ENCODE measurements at regions not wholly inside any gene's neighbourhood (a gene's known extent, or its start where the extent isn't known, plus 50 kb on each side); places are given as distances from the start of the nearest gene placed in this dataset.

GRCh38 chr6:14660806-14661579 lies 543.4 kb downstream of the CD83 start:
- intact Hi-C loops (cut with micrococcal nuclease): loop anchor here (1.0 to 5.0 kb wide), 8 partner anchors 25 to 636 kb away; no protein-coding TSS in a partner anchor
- Mint-ChIP-seq H3K36me3 (peaks cover 0 to 4% (median 0%) of the 10 kb centered on the region in 5 donors), H3K9me3 (no peaks in the 10 kb centered on the region), H3K4me1 (peaks cover 31 to 48% (median 36%) of the 10 kb centered on the region in 7 donors), H3K27me3 (peaks cover 0 to 18% (median 0%) of the 10 kb centered on the region in 5 donors), H3K4me3 (no peak overlapping the region), H3K27ac (no peak overlapping the region)
- ChIA-PET POLR2A (interaction anchor here (0.6 to 1.9 kb wide), 6 partner anchors 11 to 1143 kb away, joined by 3 to 7 read pairs (median 4); no protein-coding TSS in a partner anchor), CTCF (interaction anchor here (0.5 to 1.6 kb wide), 4 partner anchors 17 to 573 kb away, joined by 3 read pairs; no protein-coding TSS in a partner anchor)
- Histone ChIP-seq H3K36me3 (ENCODE audit: control insufficient read depth in 2 of 3, insufficient read depth in 3 of 3, low read length in 3 of 3) (no peaks in the 10 kb centered on the region), H3K27ac (ENCODE audit: low read depth, low read length) (peak overlapping the region; percentile 58), H3K4me1 (ENCODE audit: control insufficient read depth in 2 of 2, insufficient read depth in 2 of 2, low read length in 2 of 2) (peaks cover 14 to 56% of the 10 kb centered on the region in 2 donors), H3K27me3 (ENCODE audit: control insufficient read depth in 2 of 2, insufficient read depth in 2 of 2, low read length in 2 of 2) (no peaks in the 10 kb centered on the region), H3K9me3 (ENCODE audit: control insufficient read depth in 2 of 3, low read length in 3 of 3) (no peaks in the 10 kb centered on the region), H3K4me3 (ENCODE audit: low read length) (no peak overlapping the region)
- DNase-seq: peak in 8 of 9 donors; percentile 41 to 77 (median 58)
- ATAC-seq: peak; percentile 84

DNA sequence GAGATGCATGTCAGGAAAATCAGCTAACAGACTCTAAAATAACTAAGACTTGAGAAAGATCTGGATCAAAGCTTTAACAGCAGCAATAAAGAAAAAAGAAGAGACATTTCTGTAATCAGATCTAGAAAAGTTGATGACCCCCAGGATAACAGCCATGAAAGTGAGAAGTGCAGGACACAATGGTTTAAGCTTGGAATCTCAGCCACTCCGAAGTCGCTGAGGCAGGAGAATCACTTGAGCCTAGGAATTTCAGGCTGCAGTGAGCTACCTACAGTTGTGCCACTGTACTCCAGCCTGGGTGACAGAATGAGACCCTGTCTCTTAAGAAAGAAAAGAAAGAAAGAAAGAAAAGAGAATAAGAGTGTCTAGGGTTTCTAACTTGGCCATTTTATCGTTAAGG lies 544.1 kb downstream of the CD83 start:
- H3K4me1 Mint-ChIP-seq: peaks cover 27 to 46% (median 35%) of the 10 kb centered on the region in 7 donors
- no peak for ATAC-seq
- H3K27me3 ChIP-seq (ENCODE audit: control insufficient read depth in 2 of 2, insufficient read depth in 2 of 2, low read length in 2 of 2): no peaks in the 10 kb centered on the region
- no peak overlapping the region for H3K4me3 Mint-ChIP-seq
- H3K4me1 ChIP-seq (ENCODE audit: control insufficient read depth in 2 of 2, insufficient read depth in 2 of 2, low read length in 2 of 2): peaks cover 14 to 49% of the 10 kb centered on the region in 2 donors
- POLR2A ChIA-PET: interaction anchor here (0.7 to 1.9 kb wide), 2 partner anchors 26 to 58 kb away, joined by 3 to 7 read pairs; no protein-coding TSS in a partner anchor
- peaks cover 0 to 24% (median 0%) of the 10 kb centered on the region in 5 donors for H3K27me3 Mint-ChIP-seq
- CTCF ChIA-PET: interaction anchor here (0.6 to 1.6 kb wide), 3 partner anchors 17 to 573 kb away, joined by 3 read pairs; no protein-coding TSS in a partner anchor
- no peak overlapping the region for H3K4me3 ChIP-seq (ENCODE audit: low read length)
- no peaks in the 10 kb centered on the region for H3K9me3 Mint-ChIP-seq
- H3K36me3 ChIP-seq (ENCODE audit: control insufficient read depth in 2 of 3, insufficient read depth in 3 of 3, low read length in 3 of 3): no peaks in the 10 kb centered on the region
- H3K27ac ChIP-seq (ENCODE audit: low read depth, low read length): peak overlapping the region; percentile 58
- DNase-seq: no peak
- peaks cover 0 to 4% (median 0%) of the 10 kb centered on the region in 5 donors for H3K36me3 Mint-ChIP-seq
- no peak overlapping the region for H3K27ac Mint-ChIP-seq
- no peaks in the 10 kb centered on the region for H3K9me3 ChIP-seq (ENCODE audit: control insufficient read depth in 2 of 3, low read length in 3 of 3)
- intact Hi-C loops (cut with micrococcal nuclease): loop anchor here (1.0 to 5.0 kb wide), 8 partner anchors 25 to 635 kb away; no protein-coding TSS in a partner anchor

DNA sequence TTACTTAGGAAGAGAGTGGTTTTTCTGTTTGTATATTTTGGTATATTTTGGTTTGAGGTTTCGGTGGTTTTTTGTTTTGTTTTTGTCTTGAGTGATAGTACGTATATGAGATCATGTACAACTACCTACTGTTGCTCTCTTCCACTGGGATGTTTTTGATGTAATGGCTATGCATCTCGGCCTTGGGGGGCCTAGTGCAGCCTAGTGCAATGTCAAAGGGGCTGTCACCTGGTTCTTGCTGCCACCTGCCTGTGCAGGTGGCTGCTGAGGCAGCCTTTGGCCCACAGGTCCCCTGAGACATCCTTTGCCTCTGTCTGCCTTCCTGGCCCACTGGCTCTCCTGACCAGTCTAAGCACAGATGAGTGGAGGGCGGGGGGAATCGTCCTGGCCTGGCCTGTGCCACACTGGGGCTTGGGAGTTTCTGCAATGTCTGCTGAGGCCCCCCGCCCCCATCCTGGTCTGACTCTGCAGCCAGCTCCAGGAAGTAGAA lies 546.6 kb downstream of the CD83 start:
- DNase-seq: peak in 8 of 9 donors; percentile 24 to 63 (median 41)
- H3K36me3 ChIP-seq (ENCODE audit: control insufficient read depth in 2 of 3, insufficient read depth in 3 of 3, low read length in 3 of 3): no peaks in the 10 kb centered on the region
- Mint-ChIP-seq H3K4me1 (peaks cover 11 to 27% (median 23%) of the 10 kb centered on the region in 7 donors), H3K9me3 (no peaks in the 10 kb centered on the region), H3K27me3 (peaks cover 0 to 29% (median 0%) of the 10 kb centered on the region in 5 donors), H3K36me3 (no peaks in the 10 kb centered on the region), H3K4me3 (peak overlapping the region in 9 of 10 donors; percentile 32 to 72 (median 67)), H3K27ac (peak overlapping the region; percentile 43 to 96 (median 76))
- H3K9me3 ChIP-seq (ENCODE audit: control insufficient read depth in 2 of 3, low read length in 3 of 3): no peaks in the 10 kb centered on the region
- intact Hi-C loops (cut with micrococcal nuclease): loop anchor here (1.0 to 5.0 kb wide), 6 partner anchors 28 to 453 kb away; no protein-coding TSS in a partner anchor
- H3K27me3 ChIP-seq (ENCODE audit: control insufficient read depth in 2 of 2, insufficient read depth in 2 of 2, low read length in 2 of 2): no peaks in the 10 kb centered on the region
- ATAC-seq: peak; percentile 56
- H3K4me3 ChIP-seq (ENCODE audit: low read length): no peak overlapping the region
- H3K27ac ChIP-seq (ENCODE audit: low read depth, low read length): peak overlapping the region; percentile 7
- H3K4me1 ChIP-seq (ENCODE audit: control insufficient read depth in 2 of 2, insufficient read depth in 2 of 2, low read length in 2 of 2): peaks cover 14 to 46% of the 10 kb centered on the region in 2 donors
- POLR2A ChIA-PET: no interaction called here
- CTCF ChIA-PET: no interaction called here

DNA sequence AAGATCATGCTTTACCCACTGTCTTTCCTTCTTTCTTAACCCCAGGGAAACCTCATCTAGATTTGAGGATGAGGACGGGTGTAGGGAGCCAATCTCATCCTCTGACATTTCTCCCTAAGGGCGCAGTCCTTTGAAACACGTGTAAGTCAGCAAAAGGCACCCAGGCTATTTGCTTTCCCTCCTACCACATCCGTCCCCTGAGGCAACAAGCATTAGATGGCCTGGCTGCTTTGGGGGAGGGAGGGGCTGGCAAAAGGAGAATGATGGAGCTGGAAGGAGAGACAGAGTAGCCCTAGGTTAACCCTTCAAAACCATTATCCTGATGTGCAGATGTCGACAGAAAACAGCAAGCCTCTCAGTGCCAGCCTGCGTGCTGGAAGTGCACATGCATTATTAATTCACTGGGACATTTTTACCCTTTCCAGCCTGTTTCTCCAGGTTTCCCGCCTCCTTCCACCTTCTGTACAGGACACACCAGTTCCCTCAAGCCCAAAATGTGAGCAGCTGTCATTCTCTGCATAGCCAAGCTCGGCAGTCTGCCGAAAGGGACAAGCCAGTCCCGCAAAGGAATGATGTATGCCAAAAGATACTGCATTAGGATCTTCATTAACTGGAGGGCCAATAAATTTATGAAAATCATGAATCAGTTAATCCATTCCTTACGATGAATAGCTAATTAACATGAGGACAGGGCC lies 547.2 kb downstream of the CD83 start:
- no peaks in the 10 kb centered on the region for H3K36me3 ChIP-seq (ENCODE audit: control insufficient read depth in 2 of 3, insufficient read depth in 3 of 3, low read length in 3 of 3)
- no peaks in the 10 kb centered on the region for H3K27me3 ChIP-seq (ENCODE audit: control insufficient read depth in 2 of 2, insufficient read depth in 2 of 2, low read length in 2 of 2)
- Mint-ChIP-seq H3K27me3 (peaks cover 0 to 29% (median 0%) of the 10 kb centered on the region in 5 donors), H3K27ac (peak overlapping the region; percentile 43 to 96 (median 76)), H3K4me1 (peaks cover 11 to 27% (median 23%) of the 10 kb centered on the region in 7 donors), H3K4me3 (peak overlapping the region in 9 of 10 donors; percentile 32 to 72 (median 67)), H3K9me3 (no peaks in the 10 kb centered on the region), H3K36me3 (no peaks in the 10 kb centered on the region)
- intact Hi-C loops (cut with micrococcal nuclease): loop anchor here (1.0 to 5.0 kb wide), 6 partner anchors 28 to 453 kb away; no protein-coding TSS in a partner anchor
- H3K4me1 ChIP-seq (ENCODE audit: control insufficient read depth in 2 of 2, insufficient read depth in 2 of 2, low read length in 2 of 2): peaks cover 14 to 43% of the 10 kb centered on the region in 2 donors
- H3K4me3 ChIP-seq (ENCODE audit: low read length): no peak overlapping the region
- H3K9me3 ChIP-seq (ENCODE audit: control insufficient read depth in 2 of 3, low read length in 3 of 3): no peaks in the 10 kb centered on the region
- ATAC-seq (no peak), DNase-seq (peak in 1 of 9 donors; percentile 11)
- POLR2A ChIA-PET: no interaction called here
- CTCF ChIA-PET: no interaction called here
- no peak overlapping the region for H3K27ac ChIP-seq (ENCODE audit: low read depth, low read length)

GRCh38 chr6:14665827-14666724 lies 548.5 kb downstream of the CD83 start:
- H3K36me3 Mint-ChIP-seq: no peaks in the 10 kb centered on the region
- CTCF ChIA-PET: no interaction called here
- ATAC-seq (peak; percentile 76), DNase-seq (peak in 1 of 9 donors; percentile 34)
- peaks cover 0 to 32% (median 0%) of the 10 kb centered on the region in 5 donors for H3K27me3 Mint-ChIP-seq
- Histone ChIP-seq H3K4me3 (ENCODE audit: low read length) (no peak overlapping the region), H3K9me3 (ENCODE audit: control insufficient read depth in 2 of 3, low read length in 3 of 3) (no peaks in the 10 kb centered on the region), H3K4me1 (ENCODE audit: control insufficient read depth in 2 of 2, insufficient read depth in 2 of 2, low read length in 2 of 2) (peaks cover 14 to 32% of the 10 kb centered on the region in 2 donors), H3K27ac (ENCODE audit: low read depth, low read length) (no peak overlapping the region), H3K27me3 (ENCODE audit: control insufficient read depth in 2 of 2, insufficient read depth in 2 of 2, low read length in 2 of 2) (no peaks in the 10 kb centered on the region), H3K36me3 (ENCODE audit: control insufficient read depth in 2 of 3, insufficient read depth in 3 of 3, low read length in 3 of 3) (no peaks in the 10 kb centered on the region)
- POLR2A ChIA-PET: no interaction called here
- peaks cover 11 to 31% (median 23%) of the 10 kb centered on the region in 7 donors for H3K4me1 Mint-ChIP-seq
- intact Hi-C loops (cut with micrococcal nuclease): no loop called here
- no peaks in the 10 kb centered on the region for H3K9me3 Mint-ChIP-seq
- peak overlapping the region in 5 of 9 donors; percentile 1 to 88 (median 28) for H3K27ac Mint-ChIP-seq
- no peak overlapping the region for H3K4me3 Mint-ChIP-seq

- H3K27ac ChIP-seq (ENCODE audit: low read depth, low read length): no peak overlapping the region
- Mint-ChIP-seq H3K9me3 (no peaks in the 10 kb centered on the region), H3K27me3 (peaks cover 0 to 40% (median 0%) of the 10 kb centered on the region in 5 donors), H3K27ac (no peak overlapping the region), H3K36me3 (no peaks in the 10 kb centered on the region), H3K4me3 (no peak overlapping the region), H3K4me1 (peaks cover 0 to 25% (median 7%) of the 10 kb centered on the region in 7 donors)
- no peak overlapping the region for H3K4me3 ChIP-seq (ENCODE audit: low read length)
- ATAC-seq (no peak), DNase-seq (no peak)
- no peaks in the 10 kb centered on the region for H3K36me3 ChIP-seq (ENCODE audit: control insufficient read depth in 2 of 3, insufficient read depth in 3 of 3, low read length in 3 of 3)
- no peaks in the 10 kb centered on the region for H3K4me1 ChIP-seq (ENCODE audit: control insufficient read depth in 2 of 2, insufficient read depth in 2 of 2, low read length in 2 of 2)
- CTCF ChIA-PET: no interaction called here
- H3K9me3 ChIP-seq (ENCODE audit: control insufficient read depth in 2 of 3, low read length in 3 of 3): no peaks in the 10 kb centered on the region
- POLR2A ChIA-PET: no interaction called here
- H3K27me3 ChIP-seq (ENCODE audit: control insufficient read depth in 2 of 2, insufficient read depth in 2 of 2, low read length in 2 of 2): no peaks in the 10 kb centered on the region
- intact Hi-C loops (cut with micrococcal nuclease): no loop called here
These were observed 553.2 kb downstream of the CD83 start for GRCh38 chr6:14670806-14671205.

Data from naive thymus-derived CD4-positive, alpha-beta T cell (primary cell).